GM12891 (cell line): ENCODE measurements at regions not wholly inside any gene's neighbourhood (a gene's known extent, or its start where the extent isn't known, plus 50 kb on each side); places are given as distances from the start of the nearest gene placed in this dataset.

Experiments used
- DNase-seq: peaks from one replicate; pipeline ENCODE4 v3.0.0; 2011; ENCODE audit warnings: low spot score; ENCODE audit not compliant: insufficient read length
- FAIRE-seq: peaks from 2 replicates; lab custom pipeline; 2011; peaks lifted over from hg19 to GRCh38; lab: Jason Lieb, UNC
- PAX5 ChIP-seq: IDR thresholded peaks from 2 replicates; pipeline ENCODE4 v1.6.1; 2011; ENCODE audit warnings: low read length, moderate library complexity, mild to moderate bottlenecking; ENCODE audit not compliant: insufficient read depth, severe bottlenecking
- POLR2A ChIP-seq: IDR thresholded peaks from 2 replicates; pipeline ENCODE4 v1.6.1; 2011; ENCODE audit warnings: low read depth, low read length, control low read depth
- POLR2AphosphoS5 ChIP-seq: IDR thresholded peaks from 2 replicates; pipeline ENCODE4 v1.6.1; 2011; ENCODE audit warnings: low read depth, low read length, control low read depth
- POU2F2 ChIP-seq: IDR thresholded peaks from 2 replicates; pipeline ENCODE4 v1.6.1; 2011; ENCODE audit warnings: low read depth, mild to moderate bottlenecking, control low read depth, low read length, moderate library complexity
- SPI1 ChIP-seq: IDR thresholded peaks from 2 replicates; pipeline ENCODE4 v1.6.1; 2011; ENCODE audit warnings: low read depth, low read length, control low read depth
- TAF1 ChIP-seq: IDR thresholded peaks from 2 replicates; pipeline ENCODE4 v1.6.1; 2011; ENCODE audit warnings: low read depth, low read length, control low read depth

GRCh38 chr2:161522796-161523195 is 101.4 kb upstream of the SLC4A10 start:
- FAIRE-seq, result no peak
- TF ChIP-seq POU2F2 (no peak), SPI1 (no peak), PAX5 (no peak), POLR2A (no peak), POLR2AphosphoS5 (no peak), TAF1 (no peak)
- DNase-seq, result no peak

- no peak for TF ChIP-seq POU2F2
- TF ChIP-seq SPI1, result no peak
- TF ChIP-seq PAX5, result no peak
- TF ChIP-seq POLR2AphosphoS5, result no peak
- no peak for TF ChIP-seq TAF1
- no peak for TF ChIP-seq POLR2A
- DNase-seq, result no peak
- FAIRE-seq, result no peak
Observed at GRCh38 chr2:161533218-161533617, 91.0 kb upstream of the SLC4A10 start.

GRCh38 chr2:161546635-161547034 is 77.6 kb upstream of the SLC4A10 start:
- FAIRE-seq, result no peak
- DNase-seq, result no peak
- no peak for TF ChIP-seq SPI1
- no peak for TF ChIP-seq TAF1
- TF ChIP-seq PAX5, result no peak
- no peak for TF ChIP-seq POLR2A
- TF ChIP-seq POLR2AphosphoS5, result no peak

- DNase-seq (no peak), FAIRE-seq (no peak)
- no peak for TF ChIP-seq PAX5
Observed at GRCh38 chr2:161547130-161547529, 77.1 kb upstream of the SLC4A10 start.

- DNase-seq, result no peak
- FAIRE-seq, result no peak
- no peak for TF ChIP-seq POU2F2
- no peak for TF ChIP-seq POLR2A
- no peak for TF ChIP-seq PAX5
- no peak for TF ChIP-seq TAF1
- no peak for TF ChIP-seq SPI1
- TF ChIP-seq POLR2AphosphoS5, result no peak
Observed at GRCh38 chr2:161552015-161552414, 72.2 kb upstream of the SLC4A10 start.

GRCh38 chr2:161555826-161556225 is 68.4 kb upstream of the SLC4A10 start:
- TF ChIP-seq POLR2A (no peak), PAX5 (no peak), SPI1 (no peak), POLR2AphosphoS5 (no peak), POU2F2 (no peak), TAF1 (no peak)
- DNase-seq (no peak), FAIRE-seq (no peak)

GRCh38 chr2:161556440-161556839 is 67.8 kb upstream of the SLC4A10 start:
- no peak for DNase-seq
- no peak for FAIRE-seq
- TF ChIP-seq PAX5, result no peak
- TF ChIP-seq POLR2A, result no peak
- TF ChIP-seq TAF1, result no peak
- TF ChIP-seq POU2F2, result no peak
- no peak for TF ChIP-seq POLR2AphosphoS5
- TF ChIP-seq SPI1, result no peak

- TF ChIP-seq SPI1 (no peak), POLR2A (no peak), POU2F2 (no peak), TAF1 (no peak), PAX5 (no peak), POLR2AphosphoS5 (no peak)
- FAIRE-seq, result no peak
- no peak for DNase-seq
Observed at GRCh38 chr2:161557538-161557937, 66.7 kb upstream of the SLC4A10 start.

GRCh38 chr2:161564906-161565305 is 59.3 kb upstream of the SLC4A10 start:
- no peak for FAIRE-seq
- no peak for TF ChIP-seq SPI1
- no peak for TF ChIP-seq POU2F2
- no peak for TF ChIP-seq POLR2A
- no peak for TF ChIP-seq TAF1
- no peak for TF ChIP-seq POLR2AphosphoS5
- TF ChIP-seq PAX5, result no peak
- DNase-seq, result no peak

GRCh38 chr2:161569401-161569800 is 54.8 kb upstream of the SLC4A10 start:
- no peak for DNase-seq
- TF ChIP-seq POLR2A (no peak), POU2F2 (no peak), SPI1 (no peak), TAF1 (no peak), POLR2AphosphoS5 (no peak), PAX5 (no peak)
- no peak for FAIRE-seq

GRCh38 chr2:161570424-161571050 is 53.7 kb upstream of the SLC4A10 start:
- FAIRE-seq (no peak), DNase-seq (no peak)
- TF ChIP-seq TAF1 (no peak), POLR2AphosphoS5 (no peak), POLR2A (no peak), PAX5 (no peak), SPI1 (no peak)
